A549 (cell line): ENCODE measurements at regions not wholly inside any gene's neighbourhood (a gene's known extent, or its start where the extent isn't known, plus 50 kb on each side); places are given as distances from the start of the nearest gene placed in this dataset.

Source experiments
- ATAC-seq, 2 experiments: fragments of 200-7000 bp in 1 of 2; fragments of >200 bp in 1 of 2; cut with Nextera tagmentation in 1 of 2; cut with Tn5 transposase in 1 of 2; 3 replicates each; pipeline versions ENCODE4 v1.8.0 to v1.9.1; 2018 to 2020; ENCODE audit warnings: mild to moderate bottlenecking in 1 of 2, moderate library complexity in 1 of 2
- CTCF ChIA-PET: fragments of 300-600 bp; sonication (Branson Sonifier 250); formaldehyde crosslinking; extraction: SDS; loops from one replicate; lab custom pipeline; 2021; ENCODE audit warnings: antibody characterized with exemption, inconsistent platforms; lab: Yijun Ruan, JAX
- POLR2A ChIA-PET: fragments of 350-600 bp; formaldehyde crosslinking; extraction: SDS; loops from one replicate; lab custom pipeline; 2021; ENCODE audit warnings: antibody characterized with exemption, inconsistent platforms; lab: Yijun Ruan, JAX
- DNase-seq, 2 experiments: peaks; one replicate each; pipeline versions ENCODE4 v3.0.0 to v3.0.0-alpha.2; 2011 to 2016; ENCODE audit warnings: low read depth in 1 of 2, low spot score in 1 of 2
- FAIRE-seq: peaks from 2 replicates; lab custom pipeline; 2011; peaks lifted over from hg19 to GRCh38; lab: Jason Lieb, UNC
- H3K27ac ChIP-seq, 2 experiments: fragments of >200 bp; sonication (Bioruptor Twin); formaldehyde crosslinking; 3 replicates each; pipeline ENCODE4 v1.5.1; 2016 to 2017
- H3K4me1 ChIP-seq: fragments of >200 bp; sonication (Bioruptor Twin); formaldehyde crosslinking; 3 replicates; pipeline ENCODE4 v1.6.1; 2016
- H3K4me2 ChIP-seq: fragments of >200 bp; sonication (Bioruptor Twin); formaldehyde crosslinking; 3 replicates; pipeline ENCODE4 v1.6.1; 2016
- H3K4me3 ChIP-seq: fragments of >200 bp; sonication (Bioruptor Twin); formaldehyde crosslinking; 3 replicates; pipeline ENCODE4 v1.5.1; 2016
- H3K9me3 ChIP-seq: fragments of >200 bp; sonication (Bioruptor Twin); formaldehyde crosslinking; 3 replicates; pipeline ENCODE4 v1.6.1; 2016
- ATOH8 ChIP-seq: fragments of 250-450 bp; sonication (Bioruptor Pico); IDR thresholded peaks from 2 replicates; pipeline ENCODE4 v1.5.0; 2020; ENCODE audit warnings: low read depth, mild to moderate bottlenecking, moderate library complexity
- BHLHE40 ChIP-seq: IDR thresholded peaks from 2 replicates; pipeline ENCODE4 v1.6.1; 2012; ENCODE audit warnings: low read depth, low read length, inconsistent platforms
- CBX2 ChIP-seq: fragments of 200-600 bp; sonication (generic); IDR thresholded peaks from 2 replicates; pipeline ENCODE4 v1.6.1; 2016; ENCODE audit warnings: low read depth, mild to moderate bottlenecking, borderline replicate concordance
- CHD4 ChIP-seq: fragments of 200-600 bp; sonication (generic); IDR thresholded peaks from 2 replicates; pipeline ENCODE4 v1.6.1; 2016; ENCODE audit warnings: antibody characterized with exemption, mild to moderate bottlenecking, borderline replicate concordance
- EP300 ChIP-seq, 2 experiments: fragments of >200 bp; sonication (Bioruptor Twin); formaldehyde crosslinking; IDR thresholded peaks; 2 replicates in 1 of 2; 3 replicates in 1 of 2; pipeline ENCODE4 v1.6.1; 2016 to 2017
- FOSB ChIP-seq: fragments of 250-450 bp; sonication (Bioruptor Pico); IDR thresholded peaks from 2 replicates; pipeline ENCODE4 v1.5.0; 2020; ENCODE audit warnings: mild to moderate bottlenecking, moderate library complexity
- FOXS1 ChIP-seq: fragments of 250-450 bp; sonication (Bioruptor Pico); IDR thresholded peaks from 2 replicates; pipeline ENCODE4 v1.5.0; 2020; ENCODE audit warnings: mild to moderate bottlenecking, moderate library complexity
- HMGXB4 ChIP-seq: fragments of 250-450 bp; sonication (Bioruptor Pico); IDR thresholded peaks from 2 replicates; pipeline ENCODE4 v1.5.0; 2021; ENCODE audit warnings: mild to moderate bottlenecking, moderate library complexity, borderline replicate concordance
- HOXB13 ChIP-seq: fragments of 250-450 bp; sonication (Bioruptor Pico); IDR thresholded peaks from 2 replicates; pipeline ENCODE4 v1.5.0; 2020; ENCODE audit warnings: low read depth, mild to moderate bottlenecking, moderate library complexity
- HOXB5 ChIP-seq: fragments of 250-450 bp; sonication (Bioruptor Pico); IDR thresholded peaks from 2 replicates; pipeline ENCODE4 v1.5.0; 2020; ENCODE audit warnings: mild to moderate bottlenecking, moderate library complexity
- JUNB ChIP-seq: fragments of >200 bp; sonication (Bioruptor Twin); formaldehyde crosslinking; IDR thresholded peaks from 2 replicates; pipeline ENCODE4 v1.6.1; 2016
- KDM1A ChIP-seq: fragments of 200-600 bp; sonication (generic); IDR thresholded peaks from 2 replicates; pipeline ENCODE4 v1.6.1; 2016; ENCODE audit warnings: low read depth, mild to moderate bottlenecking
- MAFK ChIP-seq: fragments of 450-650 bp; IDR thresholded peaks from 2 replicates; pipeline ENCODE4 v1.6.1; 2014; ENCODE audit not compliant: partially characterized antibody
- MAX ChIP-seq: IDR thresholded peaks from 2 replicates; pipeline ENCODE4 v1.6.1; 2012
- NFE2L2 ChIP-seq: fragments of 150-350 bp; conservative IDR thresholded peaks from 2 replicates; pipeline ENCODE4 v1.6.1; 2014; ENCODE audit warnings: low read length
- PBX3 ChIP-seq: IDR thresholded peaks from 2 replicates; pipeline ENCODE4 v1.6.1; 2012
- POLR2AphosphoS2 ChIP-seq: conservative IDR thresholded peaks from 2 replicates; pipeline ENCODE4 v1.6.1; 2012; ENCODE audit warnings: low read length, improper control_type of control experiment, inconsistent platforms
- RFX5 ChIP-seq: fragments of 450-650 bp; IDR thresholded peaks from 2 replicates; pipeline ENCODE4 v1.7.1; 2014; ENCODE audit warnings: antibody characterized with exemption, mild to moderate bottlenecking, moderate library complexity
- RNF2 ChIP-seq: fragments of 200-600 bp; sonication (generic); IDR thresholded peaks from 2 replicates; pipeline ENCODE4 v1.6.1; 2016; ENCODE audit warnings: low read depth, mild to moderate bottlenecking, antibody characterized with exemption, moderate library complexity, borderline replicate concordance
- SMC3 ChIP-seq: fragments of >200 bp; sonication (Bioruptor Twin); formaldehyde crosslinking; IDR thresholded peaks from 3 replicates; pipeline ENCODE4 v1.6.1; 2018; ENCODE audit warnings: inconsistent platforms
- SREBF2 ChIP-seq: fragments of 450-650 bp; IDR thresholded peaks from 2 replicates; pipeline ENCODE4 v1.6.1; 2014; ENCODE audit warnings: mild to moderate bottlenecking, moderate library complexity
- TFCP2L1 ChIP-seq: fragments of 250-450 bp; sonication (Bioruptor Pico); IDR thresholded peaks from 2 replicates; pipeline ENCODE4 v1.5.0; 2021; ENCODE audit warnings: mild to moderate bottlenecking
- TP53 ChIP-seq: fragments of 250-450 bp; sonication (Bioruptor Pico); IDR thresholded peaks from 2 replicates; pipeline ENCODE4 v1.5.0; 2021; ENCODE audit warnings: mild to moderate bottlenecking, moderate library complexity
- WGBS: methylation state at CpG from one replicate; pipeline ENCODE4 v1.1.6; 2017; ENCODE audit errors: missing lambda C conversion rate; 5-methylcytosine and 5-hydroxymethylcytosine counted together

GRCh38 chr9:126219166-126219565 is 107.5 kb upstream of the MVB12B start:
- Histone ChIP-seq H3K27ac (no peak overlapping the region), H3K4me3 (no peak overlapping the region), H3K4me1 (no peaks in the 10 kb centered on the region), H3K4me2 (no peak overlapping the region), H3K9me3 (peaks cover 14% of the 10 kb centered on the region)
- ChIA-PET POLR2A (no interaction called here), CTCF (no interaction called here)
- FAIRE-seq (no peak), ATAC-seq (no peak), DNase-seq (no peak)
- TF ChIP-seq FOXS1 (CRISPR knock-in tag) (no peak), TP53 (CRISPR knock-in tag) (no peak), MAX (no peak), PBX3 (no peak), CHD4 (no peak), JUNB (no peak), FOSB (CRISPR knock-in tag) (no peak), HMGXB4 (CRISPR knock-in tag) (no peak), MAFK (no peak), RFX5 (no peak), SREBF2 (no peak)
- 4% methylated on average over 2 of the region's 2 CpGs for WGBS

- TF ChIP-seq HOXB5 (CRISPR knock-in tag): no peak
- no peak for TF ChIP-seq EP300 (IDR thresholded peaks at IDR 0.05)
- TF ChIP-seq CBX2: no peak
- no peak for TF ChIP-seq TFCP2L1
- TF ChIP-seq SMC3: no peak
- TF ChIP-seq HOXB13: no peak
- TF ChIP-seq FOSB (CRISPR knock-in tag): no peak
- TF ChIP-seq NFE2L2: no peak
- no peak for TF ChIP-seq RFX5
- TF ChIP-seq KDM1A: no peak
- TF ChIP-seq ATOH8 (CRISPR knock-in tag): no peak
- TF ChIP-seq BHLHE40: no peak
- TF ChIP-seq JUNB: no peak
- TF ChIP-seq RNF2: no peak
- no peak for TF ChIP-seq MAX
- no peak for TF ChIP-seq POLR2AphosphoS2
- no peaks in the 10 kb centered on the region for H3K4me1 ChIP-seq
- POLR2A ChIA-PET: no interaction called here
- no peak overlapping the region for H3K4me3 ChIP-seq
- no peak for FAIRE-seq
- ATAC-seq: 0 out of 6 replicates have a peak, but pooled peaks of 1 of the 2 experiments have one; percentile 30
- H3K9me3 ChIP-seq: peaks cover 14% of the 10 kb centered on the region
- CTCF ChIA-PET: no interaction called here
- no peak overlapping the region for H3K4me2 ChIP-seq
- no peak overlapping the region for H3K27ac ChIP-seq
- no peak for DNase-seq
- 60% methylated on average over 8 of the region's 11 CpGs for WGBS
Measured at GRCh38 chr9:126219648-126220063, 107.0 kb upstream of the MVB12B start.
